Keratinocyte (primary cell): ENCODE measurements at regions not wholly inside any gene's neighbourhood (a gene's known extent, or its start where the extent isn't known, plus 50 kb on each side); places are given as distances from the start of the nearest gene placed in this dataset.

Experiments
- DNase-seq: peaks from one replicate; pipeline ENCODE4 v3.0.0-alpha.2; 2011; ENCODE audit warnings: low read depth, missing footprints, low spot score
- FAIRE-seq: peaks from 2 replicates; lab custom pipeline; 2011; peaks lifted over from hg19 to GRCh38; lab: Jason Lieb, UNC
- H2AFZ ChIP-seq: 2 replicates; pipeline ENCODE4 v1.6.0; 2012; ENCODE audit warnings: low read length, control low read depth, inconsistent platforms; ENCODE audit not compliant: control insufficient read depth
- H3K27ac ChIP-seq: 2 replicates; pipeline ENCODE4 v1.5.1; 2011; ENCODE audit warnings: low read length; ENCODE audit not compliant: control insufficient read depth, insufficient read depth
- H3K27me3 ChIP-seq: 3 replicates; pipeline ENCODE4 v1.6.0; 2011; ENCODE audit warnings: low read length; ENCODE audit not compliant: control insufficient read depth, insufficient read depth; ENCODE audit errors: extremely low read depth
- H3K36me3 ChIP-seq, 2 experiments: 2 replicates in 1 of 2; 3 replicates in 1 of 2; pipeline ENCODE4 v1.5.1; 2011; ENCODE audit warnings: low read length in 2 of 2, mild to moderate bottlenecking in 1 of 2; ENCODE audit not compliant: control insufficient read depth in 2 of 2, insufficient read depth in 2 of 2; ENCODE audit errors: extremely low read depth in 1 of 2
- H3K4me1 ChIP-seq: 3 replicates; pipeline ENCODE4 v1.5.1; 2011; ENCODE audit warnings: low read length; ENCODE audit not compliant: control insufficient read depth, insufficient read depth; ENCODE audit errors: extremely low read depth
- H3K4me2 ChIP-seq: 3 replicates; pipeline ENCODE4 v1.6.0; 2011; ENCODE audit warnings: low read depth, low read length; ENCODE audit not compliant: control insufficient read depth, insufficient read depth; ENCODE audit errors: extremely low read depth
- H3K4me3 ChIP-seq, 3 experiments: fragments of 200-600 bp in 1 of 3; sonication (generic) in 1 of 3; 2 replicates in 2 of 3; 3 replicates in 1 of 3; pipeline ENCODE4 v1.5.1; 2011 to 2016; ENCODE audit warnings: low read length in 3 of 3, mild to moderate bottlenecking in 3 of 3, control low read depth in 2 of 3, inconsistent platforms in 1 of 3, low read depth in 1 of 3, mixed read lengths in 1 of 3, mixed run types in 1 of 3, moderate library complexity in 1 of 3; ENCODE audit not compliant: control insufficient read depth in 2 of 3, insufficient read depth in 2 of 3; ENCODE audit errors: extremely low read depth in 1 of 3
- H3K79me2 ChIP-seq: 2 replicates; pipeline ENCODE4 v1.6.0; 2012; ENCODE audit warnings: low read length; ENCODE audit not compliant: control insufficient read depth, insufficient read depth
- H3K9ac ChIP-seq: 3 replicates; pipeline ENCODE4 v1.6.0; 2011; ENCODE audit warnings: low read length; ENCODE audit not compliant: control insufficient read depth, insufficient read depth; ENCODE audit errors: extremely low read depth
- H3K9me1 ChIP-seq: 3 replicates; pipeline ENCODE4 v1.6.0; 2011; ENCODE audit warnings: low read length; ENCODE audit not compliant: control insufficient read depth, insufficient read depth; ENCODE audit errors: extremely low read depth
- H3K9me3 ChIP-seq: 2 replicates; pipeline ENCODE4 v1.5.1; 2012; ENCODE audit warnings: low read depth, low read length; ENCODE audit not compliant: control insufficient read depth
- H4K20me1 ChIP-seq: 3 replicates; pipeline ENCODE4 v1.6.0; 2011; ENCODE audit warnings: low read length; ENCODE audit not compliant: control insufficient read depth, insufficient read depth; ENCODE audit errors: extremely low read depth
- CTCF ChIP-seq, 3 experiments: IDR thresholded peaks in 1 of 3; conservative IDR thresholded peaks in 1 of 3; optimal IDR thresholded peaks in 1 of 3; 2 replicates in 2 of 3; 3 replicates in 1 of 3; pipeline versions ENCODE3 to v1.5.1; 2011; ENCODE audit warnings: low read length in 3 of 3, mild to moderate bottlenecking in 3 of 3, moderate library complexity in 2 of 3, control low read depth in 1 of 3, inconsistent platforms in 1 of 3; ENCODE audit not compliant: insufficient read depth in 2 of 3; ENCODE audit errors: extremely low read depth in 1 of 3
- EZH2 ChIP-seq: IDR thresholded peaks from one replicate; pipeline ENCODE4 v1.6.1; 2012; ENCODE audit warnings: inconsistent platforms, mild to moderate bottlenecking, low read length, moderate library complexity
- dilution Hi-C: fragments of 300-500 bp; cut with MboI; formaldehyde crosslinking; loops from one replicate; pipeline ENCODE4 v1.7.0; 2020; ENCODE audit warnings: low sequenced_read_pairs; ENCODE audit not compliant: extremely low pct_ligation_motif_present

- Histone ChIP-seq H3K9ac (no peak overlapping the region), H3K9me3 (no peaks in the 10 kb centered on the region), H3K36me3 (no peaks in the 10 kb centered on the region), H3K27me3 (no peaks in the 10 kb centered on the region), H3K9me1 (no peaks in the 10 kb centered on the region), H3K79me2 (no peaks in the 10 kb centered on the region), H3K4me2 (no peak overlapping the region), H3K4me1 (peaks cover 7% of the 10 kb centered on the region), H3K4me3 (no peak overlapping the region), H3K27ac (no peak overlapping the region), H4K20me1 (no peaks in the 10 kb centered on the region), H2AFZ (no peak overlapping the region)
- TF ChIP-seq CTCF (optimal IDR thresholded peaks at IDR 0.05 in 1 of 3, IDR thresholded peaks at IDR 0.05 in 1 of 3, conservative IDR thresholded peaks at IDR 0.05 in 1 of 3; ENCODE audit: extremely low read depth in 1 of 3, insufficient read depth in 2 of 3, low read length in 3 of 3) (no peak), EZH2 (no peak)
- DNase-seq = no peak
- dilution Hi-C loops = no loop called here
- no peak for FAIRE-seq
Measured at GRCh38 chr6:126102358-126102757, 116.0 kb downstream of the TRMT11 start.

- H3K9me1 ChIP-seq = no peaks in the 10 kb centered on the region
- H3K4me2 ChIP-seq = no peak overlapping the region
- H3K27ac ChIP-seq = no peak overlapping the region
- no peak overlapping the region for H2AFZ ChIP-seq
- H3K27me3 ChIP-seq = no peaks in the 10 kb centered on the region
- no peaks in the 10 kb centered on the region for H3K79me2 ChIP-seq
- H3K4me3 ChIP-seq = no peak overlapping the region
- H3K4me1 ChIP-seq = peaks cover 7% of the 10 kb centered on the region
- TF ChIP-seq EZH2 (no peak), CTCF (optimal IDR thresholded peaks at IDR 0.05 in 1 of 3, IDR thresholded peaks at IDR 0.05 in 1 of 3, conservative IDR thresholded peaks at IDR 0.05 in 1 of 3; ENCODE audit: extremely low read depth in 1 of 3, insufficient read depth in 2 of 3, low read length in 3 of 3) (no peak)
- no peaks in the 10 kb centered on the region for H3K9me3 ChIP-seq
- no peaks in the 10 kb centered on the region for H3K36me3 ChIP-seq
- dilution Hi-C loops = no loop called here
- H4K20me1 ChIP-seq = no peaks in the 10 kb centered on the region
- DNase-seq = no peak
- FAIRE-seq = no peak
- no peak overlapping the region for H3K9ac ChIP-seq
Measured at GRCh38 chr6:126103993-126104392, 117.7 kb downstream of the TRMT11 start.
